Suppressor macrophage treated with lipopolysaccharide for 4 hours (primary cell): ENCODE measurements at regions not wholly inside any gene's neighbourhood (a gene's known extent, or its start where the extent isn't known, plus 50 kb on each side); places are given as distances from the start of the nearest gene placed in this dataset.

Experiments
- DNase-seq: peaks from one replicate; pipeline ENCODE4 v3.0.0-alpha.2; 2020

GRCh38 chr9:82513976-82514735, 525.6 kb downstream of the SPATA31D1 start:
- DNase-seq, result no peak

GRCh38 chr9:82518868-82519267, 530.3 kb downstream of the SPATA31D1 start:
- DNase-seq, result no peak

GRCh38 chr9:82519332-82519731, 530.8 kb downstream of the SPATA31D1 start:
- no peak for DNase-seq

GRCh38 chr9:82524407-82524806, 535.8 kb downstream of the SPATA31D1 start:
- no peak for DNase-seq

- DNase-seq, result no peak
Observed at GRCh38 chr9:82526577-82526976, 536.4 kb downstream of the RASEF start.

GRCh38 chr9:82531795-82532194, 531.1 kb downstream of the RASEF start:
- DNase-seq, result no peak

GRCh38 chr9:82532504-82533180, 530.3 kb downstream of the RASEF start:
- peak; percentile 40 for DNase-seq

- DNase-seq, result no peak
Observed at GRCh38 chr9:82535432-82535998, 527.4 kb downstream of the RASEF start.

- DNase-seq, result no peak
Observed at GRCh38 chr9:82538634-82539033, 524.3 kb downstream of the RASEF start.

- DNase-seq, result peak; percentile 24
Observed at GRCh38 chr9:82539146-82539545, 523.8 kb downstream of the RASEF start.

- peak; percentile 89 for DNase-seq
Observed at GRCh38 chr9:82539856-82540579, 522.9 kb downstream of the RASEF start.

- DNase-seq, result no peak
Observed at GRCh38 chr9:82543726-82544125, 519.2 kb downstream of the RASEF start.

- no peak for DNase-seq
Observed at GRCh38 chr9:82546136-82546535, 516.8 kb downstream of the RASEF start.

- DNase-seq, result no peak
Observed at GRCh38 chr9:82547995-82548394, 514.9 kb downstream of the RASEF start.

GRCh38 chr9:82549174-82549821, 513.6 kb downstream of the RASEF start:
- no peak for DNase-seq

- no peak for DNase-seq
Observed at GRCh38 chr9:82552784-82553183, 510.2 kb downstream of the RASEF start.

- peak; percentile 32 for DNase-seq
Observed at GRCh38 chr9:82553654-82554366, 509.1 kb downstream of the RASEF start.

GRCh38 chr9:82554381-82554780, 508.6 kb downstream of the RASEF start:
- no peak for DNase-seq

GRCh38 chr9:82555031-82555430, 507.9 kb downstream of the RASEF start:
- no peak for DNase-seq

GRCh38 chr9:82555431-82556051, 507.4 kb downstream of the RASEF start:
- no peak for DNase-seq

GRCh38 chr9:82558346-82558745, 504.6 kb downstream of the RASEF start:
- peak; percentile 44 for DNase-seq
